GM18868 (cell line): ENCODE measurements at regions not wholly inside any gene's neighbourhood (a gene's known extent, or its start where the extent isn't known, plus 50 kb on each side); places are given as distances from the start of the nearest gene placed in this dataset.

Source experiments
- ATAC-seq: cut with Tn5 transposase; IDR thresholded peaks from one replicate; pipeline ENCODE4 v1.9.1; 2021; ENCODE audit warnings: mild to moderate bottlenecking, moderate library complexity; ENCODE audit not compliant: unreplicated experiment

DNA sequence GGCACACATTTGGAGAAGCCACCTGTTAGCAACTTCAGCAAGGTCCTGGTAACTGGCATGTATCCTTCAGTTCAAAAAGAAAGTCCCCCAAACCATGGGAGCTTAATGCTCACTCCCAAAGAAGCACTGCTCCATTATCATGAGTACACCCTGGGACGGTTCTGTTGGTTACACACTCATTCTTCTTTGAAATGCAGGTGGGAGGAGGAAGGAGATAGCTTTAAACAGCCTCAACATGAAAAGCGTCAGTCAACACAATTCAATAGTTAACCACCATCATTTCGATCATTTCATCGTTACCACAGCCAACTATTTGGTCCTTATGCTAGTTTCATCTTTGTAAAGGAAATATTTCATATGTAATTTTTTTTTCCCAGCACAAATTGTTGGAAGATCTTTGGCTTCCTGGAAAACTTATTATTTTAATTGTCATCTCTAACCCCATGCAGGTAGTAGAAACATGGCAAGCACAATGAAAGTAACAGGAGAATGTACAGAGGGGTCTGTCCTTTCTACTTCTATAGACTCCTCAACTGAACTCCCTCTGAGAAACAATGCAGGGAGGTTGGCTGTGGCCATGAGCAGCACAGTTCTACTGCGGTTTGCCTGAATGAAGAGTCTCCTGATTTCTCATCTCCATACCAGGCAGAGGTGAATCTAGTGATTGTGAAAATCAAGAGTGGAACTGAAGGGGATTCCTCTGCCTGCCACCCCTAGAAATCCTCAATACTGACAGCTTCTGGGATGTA, 196.4 kb upstream of the FOXN3 start:
- ATAC-seq: peak; percentile 29

DNA sequence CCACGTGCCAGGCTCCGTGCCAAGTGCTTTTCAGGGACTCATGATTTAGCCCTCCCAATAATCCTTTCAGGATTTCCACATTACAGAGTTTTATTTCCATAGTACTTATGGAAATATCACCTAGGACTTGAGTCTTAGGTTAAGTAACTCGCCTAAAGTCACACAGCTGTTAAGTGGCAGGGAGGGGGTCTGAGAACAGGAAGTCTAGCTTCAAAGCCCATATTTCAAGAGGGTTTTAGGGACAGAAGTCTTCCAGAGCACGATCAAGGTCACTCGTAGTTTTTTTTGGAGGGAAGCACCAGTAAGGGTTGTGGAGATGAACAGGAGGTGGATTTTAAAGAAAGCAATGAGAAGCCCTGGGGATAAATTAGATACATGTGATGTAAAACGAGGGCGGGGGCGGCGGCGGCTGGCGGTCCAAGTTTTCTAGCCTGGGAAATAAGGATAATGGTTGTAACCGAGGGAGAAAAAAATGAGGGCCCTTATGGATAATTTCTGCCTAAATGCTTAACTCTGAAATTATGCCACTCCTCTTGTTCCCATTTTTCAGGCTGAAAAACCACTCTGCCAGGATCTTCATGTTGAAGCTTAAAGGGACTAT, 192.6 kb upstream of the FOXN3 start:
- ATAC-seq: no peak

DNA sequence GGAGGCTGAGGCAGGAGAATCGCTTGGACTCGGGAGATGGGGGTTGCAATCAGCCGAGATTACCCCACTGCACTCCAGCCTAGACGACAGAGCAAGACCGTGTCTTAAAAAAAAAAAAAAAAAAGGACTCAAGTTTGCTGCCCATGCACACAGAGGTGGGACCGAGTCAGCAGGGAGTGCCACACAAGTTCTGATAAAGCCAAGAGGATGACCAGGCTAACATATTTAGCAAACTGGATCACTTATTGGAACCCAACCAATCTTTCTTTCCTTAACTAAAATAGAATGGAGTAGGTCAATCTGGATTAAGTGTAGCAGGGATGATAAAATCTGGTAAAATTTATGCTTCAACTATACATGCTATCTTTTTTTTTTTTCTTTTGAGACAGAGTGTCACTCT, 190.4 kb upstream of the FOXN3 start:
- no peak for ATAC-seq

DNA sequence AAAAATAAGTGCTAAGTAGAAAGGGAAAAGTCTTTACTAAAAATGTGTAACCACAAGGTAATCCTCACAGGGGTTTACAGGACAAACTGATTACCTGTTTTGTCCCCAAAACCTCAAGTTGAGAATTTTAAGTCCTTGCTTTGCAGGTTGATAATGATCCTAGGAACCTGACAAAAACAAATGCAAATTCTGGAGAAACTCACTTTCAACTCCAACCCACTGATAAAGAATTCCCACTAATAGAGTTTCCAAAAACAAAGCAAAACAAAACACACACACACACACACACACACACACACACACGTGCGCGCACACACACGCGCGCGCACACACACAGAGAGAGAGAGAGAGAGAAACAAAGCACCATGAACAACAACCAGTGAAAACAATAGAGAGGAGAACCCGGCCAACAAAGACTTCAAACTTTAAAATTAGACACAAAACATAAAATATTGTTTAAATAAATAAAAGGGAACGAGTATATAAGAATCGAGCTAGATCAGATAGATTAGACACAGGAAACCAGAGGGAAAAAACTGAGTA, 187.0 kb upstream of the FOXN3 start:
- ATAC-seq: no peak

DNA sequence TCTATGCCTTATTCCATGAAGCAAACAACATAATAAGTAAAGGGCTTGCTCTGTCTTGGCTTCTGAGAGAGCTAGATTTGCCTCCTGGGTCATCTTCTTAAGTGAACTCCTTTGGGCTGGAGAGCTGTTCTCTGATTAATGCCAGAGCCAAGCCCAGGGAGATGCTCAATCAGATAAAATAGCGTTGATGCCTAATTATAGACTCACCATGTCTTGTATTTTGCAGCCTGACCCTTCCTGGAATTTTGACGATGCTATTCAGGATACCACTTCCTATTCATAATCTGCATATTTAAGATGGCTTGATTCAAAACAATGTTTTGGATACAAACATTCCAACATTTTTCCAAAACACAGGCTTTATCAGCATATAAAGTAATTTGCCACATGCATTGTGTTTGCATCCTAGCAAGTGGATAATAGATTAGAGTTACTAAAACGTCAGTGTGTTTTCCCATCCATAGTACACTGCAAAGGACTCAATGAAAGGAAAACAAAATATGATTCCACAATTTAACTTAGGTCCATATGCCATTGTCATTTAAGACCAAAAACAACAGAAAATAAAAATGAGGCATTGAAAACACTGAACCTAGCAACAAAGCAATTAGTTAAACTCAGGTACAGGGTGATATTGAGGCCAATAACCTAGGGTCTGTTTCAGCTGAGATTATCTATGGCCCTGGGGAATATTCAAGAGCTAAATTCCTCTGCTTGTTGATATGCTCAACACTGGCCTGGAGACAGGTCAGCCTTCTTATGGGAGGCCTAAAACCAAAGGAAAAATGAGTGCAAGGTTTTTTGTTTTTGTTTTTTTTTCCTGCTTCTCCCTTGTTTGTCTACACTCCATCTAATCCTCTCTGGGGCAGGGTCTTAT, 184.2 kb upstream of the FOXN3 start:
- no peak for ATAC-seq

DNA sequence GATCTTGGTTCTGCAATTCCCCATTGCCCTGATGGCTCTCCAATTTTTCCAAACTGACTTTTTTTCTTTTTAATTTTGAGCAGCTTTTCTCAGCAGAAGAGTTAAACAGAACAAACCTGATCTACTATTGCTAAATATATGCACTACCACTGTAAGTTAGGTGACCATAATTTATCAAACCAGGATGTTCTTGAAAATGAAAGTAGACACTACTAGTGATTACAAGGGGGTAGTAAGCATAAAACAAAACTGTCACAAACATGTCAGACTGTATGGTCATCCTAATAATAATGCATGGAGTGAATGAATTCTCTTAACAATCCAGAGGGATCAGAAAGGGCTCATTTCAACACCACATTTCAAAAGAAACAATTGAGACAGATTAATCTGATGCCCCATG, 183.0 kb upstream of the FOXN3 start:
- ATAC-seq: no peak

DNA sequence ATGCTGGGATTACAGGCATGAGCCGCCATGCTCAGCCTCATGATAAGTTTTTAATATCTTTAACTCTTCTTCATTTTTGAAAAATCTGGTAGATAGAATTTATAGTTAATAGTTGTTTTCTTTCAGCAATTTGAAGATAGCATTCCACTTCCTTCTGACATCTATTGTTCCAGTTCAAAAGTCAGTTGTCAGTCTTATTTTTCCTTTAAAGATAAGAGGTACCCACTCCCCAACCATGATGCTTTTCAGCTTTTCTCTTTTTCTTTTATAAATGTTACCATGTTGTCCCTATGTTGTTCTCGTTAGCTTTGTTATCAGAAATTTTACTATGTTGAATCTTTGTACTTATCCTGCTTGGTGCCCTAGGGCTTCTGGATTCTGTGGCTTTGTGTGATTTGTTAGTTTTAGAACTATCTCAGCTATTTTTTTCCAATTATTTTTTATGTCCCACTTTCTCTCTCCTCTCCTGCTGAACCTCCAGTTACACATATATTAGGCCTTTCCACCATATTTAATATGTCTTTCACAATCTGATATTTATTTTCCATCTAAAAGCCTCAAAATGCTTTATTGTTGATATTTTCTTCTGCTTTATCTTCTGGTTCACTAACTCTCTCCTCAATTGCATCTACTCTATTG, 181.6 kb upstream of the FOXN3 start:
- no peak for ATAC-seq

DNA sequence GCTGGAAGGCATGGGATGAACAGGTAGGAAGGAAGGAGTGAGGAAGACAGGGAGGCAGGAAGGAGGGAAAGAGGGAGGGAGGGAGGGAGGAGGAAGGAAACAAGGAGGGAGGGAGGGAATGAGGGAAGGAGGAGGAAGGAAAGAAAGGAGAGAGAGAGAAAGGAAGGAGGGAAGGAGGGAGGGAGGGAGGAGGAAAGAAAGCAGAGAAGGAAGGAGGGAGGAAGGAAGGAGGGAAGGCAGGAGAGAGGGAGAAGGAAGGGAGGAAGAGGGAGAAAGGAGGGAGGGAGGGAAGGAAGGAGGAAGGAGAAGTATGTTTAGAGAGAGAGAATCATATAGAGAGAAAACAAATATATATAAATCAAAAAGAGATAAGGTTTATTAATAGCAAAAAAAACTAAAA, 175.9 kb upstream of the FOXN3 start:
- ATAC-seq: no peak

DNA sequence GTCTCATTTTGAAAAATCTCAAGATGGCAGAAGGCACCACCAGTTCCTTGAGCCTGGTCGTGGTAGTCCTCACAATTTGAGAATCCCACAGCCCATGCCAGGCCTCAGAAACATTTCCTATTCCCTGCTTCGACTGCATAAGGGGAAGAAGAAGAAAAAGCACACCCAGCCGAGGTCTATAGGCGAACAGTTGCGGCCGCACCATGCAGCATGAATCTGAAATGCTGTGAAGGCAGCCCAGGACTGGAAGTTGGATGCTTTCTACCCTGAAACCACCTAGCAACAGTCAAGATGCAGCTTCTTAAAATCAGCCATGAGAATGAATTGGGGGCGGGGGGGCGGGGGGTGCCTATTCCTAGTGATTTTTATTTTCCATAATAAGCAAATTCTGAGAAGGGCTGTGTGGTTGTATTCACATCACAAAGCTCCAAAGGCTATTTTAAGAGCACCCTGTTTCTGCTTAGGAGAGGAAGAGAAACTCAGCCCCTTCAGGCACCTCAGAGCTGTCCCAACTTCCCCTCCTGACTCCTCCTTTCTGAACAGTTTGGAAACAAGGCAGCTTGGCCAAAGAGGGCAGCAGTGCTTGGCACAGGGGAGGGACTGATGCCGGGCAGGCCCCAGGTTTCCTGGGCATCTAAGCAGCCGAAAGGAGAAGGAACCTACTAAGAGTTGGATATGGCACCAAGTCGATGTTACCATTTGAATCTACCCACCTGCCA, 172.5 kb upstream of the FOXN3 start:
- ATAC-seq: peak; percentile 78

DNA sequence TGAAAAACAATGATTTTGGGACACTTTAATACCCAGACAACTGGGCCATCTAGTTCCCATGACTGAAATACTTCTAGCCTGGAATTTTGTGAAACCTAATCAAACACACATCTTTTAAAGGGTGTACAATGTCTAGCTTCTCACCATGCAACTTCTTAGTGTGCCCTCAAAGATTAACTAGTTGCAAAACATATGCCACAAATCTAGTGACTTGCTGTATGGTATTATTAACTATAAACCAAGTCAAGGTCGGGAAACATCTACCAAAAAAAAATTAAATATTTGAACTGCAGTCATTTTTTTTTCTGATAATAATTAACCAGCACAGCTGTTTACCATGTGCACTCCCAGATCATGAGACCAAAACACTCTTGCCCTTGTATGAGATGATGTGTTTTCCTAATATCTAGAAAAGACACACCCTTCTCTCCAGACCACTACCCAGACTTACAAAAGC, 171.8 kb upstream of the FOXN3 start:
- no peak for ATAC-seq

DNA sequence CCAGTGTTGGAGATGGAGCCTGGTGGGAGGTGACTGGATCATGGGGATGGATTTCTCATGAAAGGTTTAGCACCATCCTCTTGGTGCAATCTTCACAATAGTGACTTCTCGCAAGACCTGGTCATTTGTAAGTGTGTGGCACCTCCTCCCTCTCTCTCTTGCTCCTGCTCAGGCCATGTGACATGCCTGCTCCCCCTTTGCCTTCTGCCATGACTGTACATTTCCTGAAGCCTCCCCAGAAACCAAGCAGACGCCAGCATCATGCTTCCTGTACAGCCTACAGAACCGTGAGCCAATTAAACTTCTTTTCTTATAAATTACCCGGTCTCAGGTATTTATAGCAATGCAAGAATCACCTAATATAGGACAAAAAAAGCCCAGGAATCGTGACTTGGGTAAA, 171.0 kb upstream of the FOXN3 start:
- no peak for ATAC-seq

DNA sequence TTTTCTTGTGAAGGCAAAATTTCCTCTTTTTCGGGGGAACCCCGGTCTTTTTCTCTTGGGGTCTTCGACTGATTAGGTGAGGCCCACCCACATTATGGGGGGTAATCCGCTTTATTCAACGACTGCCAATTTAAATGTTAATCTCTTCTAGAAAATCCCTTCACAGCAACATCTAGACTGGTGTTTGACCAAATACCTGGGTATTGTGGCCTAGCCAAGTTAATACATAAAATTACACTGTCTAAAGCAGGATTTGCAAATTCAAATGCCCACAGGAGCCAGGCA, 170.0 kb upstream of the FOXN3 start:
- no peak for ATAC-seq

DNA sequence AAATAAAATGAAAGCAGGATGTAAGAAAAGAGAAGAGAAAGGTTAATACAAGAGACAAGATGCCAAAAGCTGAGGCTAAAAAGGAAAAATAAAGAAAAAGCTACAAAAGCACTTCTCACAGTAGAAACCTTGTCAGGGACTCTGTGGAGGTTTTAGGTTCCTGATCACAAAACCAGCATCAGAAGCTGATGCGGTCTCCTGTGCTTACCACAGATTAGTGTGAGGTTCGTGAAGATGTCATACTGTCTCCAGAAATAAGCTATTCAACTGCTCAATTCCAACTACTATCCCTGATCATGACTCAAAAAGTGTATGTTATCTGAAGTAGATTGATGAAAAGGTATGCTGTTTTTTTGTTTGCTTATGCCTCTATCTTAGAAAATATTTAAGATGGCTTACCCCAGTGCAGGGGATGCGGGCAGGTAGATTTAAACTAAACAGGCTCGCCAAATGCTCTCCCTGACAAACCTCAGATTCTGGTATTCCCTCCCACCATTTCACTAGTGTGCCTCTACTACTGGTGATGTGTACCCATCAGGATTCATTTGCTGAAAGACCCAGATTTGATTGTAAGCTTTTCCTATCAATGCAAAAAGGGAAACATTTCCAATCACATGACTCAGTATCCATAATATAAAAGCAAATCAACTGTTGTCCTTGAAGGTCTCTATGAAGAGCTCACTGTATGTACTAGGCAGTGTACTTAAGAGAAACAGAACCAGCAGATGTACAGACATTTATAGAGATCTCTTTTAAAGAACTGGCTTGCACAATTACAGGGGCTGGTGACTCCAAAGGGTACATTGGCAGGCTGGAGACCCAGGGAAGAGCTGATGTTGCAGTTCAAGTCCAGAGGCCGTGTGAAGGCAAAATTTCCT, 169.5 kb upstream of the FOXN3 start:
- no peak for ATAC-seq

DNA sequence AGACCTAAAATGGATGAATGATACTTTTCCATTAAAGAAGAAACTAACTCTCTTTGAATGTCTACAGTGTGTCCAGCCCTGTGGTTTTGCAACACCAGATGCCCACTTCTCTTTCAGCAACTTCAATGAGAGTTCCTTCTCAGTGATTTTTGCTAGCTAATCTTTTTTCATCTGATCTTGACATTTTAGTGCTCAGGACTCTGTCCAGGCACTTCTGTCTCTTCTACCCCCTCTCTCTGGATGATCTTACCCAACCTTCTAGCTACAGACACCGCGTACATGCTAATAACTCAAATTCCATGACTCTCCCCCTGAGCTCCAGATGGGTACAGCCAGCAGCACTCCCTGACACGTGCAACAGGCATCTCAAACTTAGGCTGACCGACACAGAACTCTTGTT, 161.1 kb upstream of the FOXN3 start:
- no peak for ATAC-seq

DNA sequence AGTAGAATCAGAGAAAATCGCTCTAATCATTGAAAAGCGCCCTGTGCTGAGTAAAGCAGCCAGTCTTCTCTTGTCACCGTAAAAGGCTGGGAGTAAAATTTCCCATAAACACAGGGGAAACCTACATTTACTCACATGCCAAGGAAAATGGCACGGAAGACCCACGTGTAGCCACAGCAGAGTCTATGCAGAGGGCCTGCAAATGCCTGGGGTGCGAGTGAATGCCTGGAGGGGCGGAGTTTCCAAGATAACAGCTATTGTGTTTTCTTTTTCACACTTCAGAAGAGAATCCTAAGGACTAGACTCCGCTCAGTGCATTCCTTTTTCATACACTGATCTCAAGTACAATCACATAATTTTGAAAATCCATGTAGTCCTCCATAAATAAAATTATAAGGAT, 159.9 kb upstream of the FOXN3 start:
- ATAC-seq: no peak

DNA sequence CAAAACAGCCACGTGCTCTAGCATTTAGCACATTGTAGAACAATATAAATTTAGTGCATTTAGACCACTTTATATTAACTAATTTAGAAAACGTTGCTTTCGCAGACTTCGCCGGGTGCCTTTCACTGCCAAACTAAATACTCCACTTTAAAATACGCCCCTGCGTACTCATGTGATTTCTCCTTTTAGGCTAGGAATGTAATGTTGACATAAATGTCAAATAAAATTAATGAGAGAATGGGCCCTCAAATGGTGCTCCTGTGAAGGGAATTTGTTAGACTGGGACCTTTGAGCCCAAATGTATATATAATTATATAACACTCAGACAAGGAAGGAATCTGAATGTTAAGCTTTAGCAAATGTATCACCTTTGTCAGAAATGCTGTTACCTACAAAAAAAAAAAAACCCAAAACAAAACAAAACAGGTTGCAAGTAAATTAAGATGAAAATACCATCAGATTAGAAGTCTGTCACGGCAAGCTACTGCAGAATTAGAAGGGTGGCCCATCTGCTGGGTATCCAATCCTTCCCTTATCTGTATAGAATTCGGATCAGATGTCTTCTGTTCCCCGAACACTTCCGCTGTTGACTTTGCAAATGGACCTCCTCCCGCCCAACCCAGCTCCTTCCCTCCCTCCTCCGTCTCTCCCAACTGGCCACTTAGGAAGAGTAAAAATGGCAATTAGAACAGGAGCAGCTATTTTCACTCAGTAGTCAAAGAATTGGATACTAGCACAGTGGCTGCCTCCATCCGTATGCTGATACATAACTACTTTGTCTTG, 159.3 kb upstream of the FOXN3 start:
- no peak for ATAC-seq

DNA sequence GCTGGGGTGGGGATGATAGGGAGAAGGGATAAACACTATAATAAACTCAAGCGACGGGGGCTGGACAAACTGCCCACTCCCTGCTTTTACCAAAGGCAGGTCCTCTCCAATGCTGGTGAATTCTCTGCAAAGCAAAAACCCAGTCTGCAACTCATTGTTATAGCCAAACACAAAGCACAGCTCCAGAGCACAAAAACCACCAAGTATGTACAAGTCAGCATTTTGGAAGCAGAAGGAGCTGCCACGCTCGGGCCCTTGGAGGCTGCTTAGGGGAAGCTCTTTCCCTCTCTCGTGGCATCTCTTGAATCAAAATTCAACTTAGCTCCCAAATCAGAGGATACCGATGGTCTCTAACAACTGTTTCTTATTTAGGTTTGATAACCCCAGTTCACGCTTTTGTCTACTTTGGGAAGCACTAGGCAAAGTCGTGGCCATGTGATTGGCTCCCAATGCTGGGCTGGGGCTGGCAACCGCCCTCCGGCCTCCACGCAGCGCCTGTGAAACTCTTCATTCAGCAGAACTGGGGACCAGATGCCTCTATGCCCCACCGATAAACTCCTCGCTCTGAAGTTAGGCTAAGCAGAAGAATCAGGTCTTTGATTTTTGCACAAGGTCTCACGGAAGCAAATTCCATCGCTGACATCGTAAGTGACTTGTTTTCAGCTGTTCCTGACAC, 158.5 kb upstream of the FOXN3 start:
- ATAC-seq: no peak

DNA sequence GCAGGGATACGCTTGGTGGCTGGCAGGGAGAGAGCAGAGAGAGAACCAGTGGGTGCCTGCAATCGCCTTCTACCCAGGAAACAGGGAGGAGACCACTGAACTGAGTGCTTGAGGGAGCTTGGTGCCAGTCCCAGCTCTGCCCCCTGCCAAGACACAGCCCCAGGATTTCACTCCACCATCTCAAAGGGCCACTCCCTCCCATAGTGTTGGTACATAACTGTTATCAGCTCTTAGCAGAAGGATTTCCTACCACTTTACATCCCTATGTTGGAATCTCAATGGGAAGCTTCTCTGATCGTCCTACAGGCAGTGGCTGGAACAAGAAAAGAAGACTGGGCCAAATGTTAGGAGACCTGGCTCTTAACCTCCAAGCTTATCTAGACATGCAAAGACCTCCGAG, 157.4 kb upstream of the FOXN3 start:
- ATAC-seq: no peak

DNA sequence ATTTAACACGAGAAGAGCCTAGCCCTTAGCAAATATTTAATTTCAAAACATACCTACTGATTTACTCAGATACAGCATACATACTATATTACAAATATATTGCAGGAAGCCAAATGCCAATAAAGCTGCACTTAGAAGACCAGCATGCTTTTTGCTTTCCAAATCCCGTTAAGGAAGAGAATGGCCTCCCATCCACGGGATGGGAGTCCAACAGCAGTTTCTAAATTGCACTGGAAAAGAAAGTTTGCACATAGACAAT, 156.3 kb upstream of the FOXN3 start:
- no peak for ATAC-seq
